Smooth muscle cell (in vitro differentiated cells): ENCODE measurements at regions not wholly inside any gene's neighbourhood (a gene's known extent, or its start where the extent isn't known, plus 50 kb on each side); places are given as distances from the start of the nearest gene placed in this dataset.

Experiments
- DNase-seq: peaks from one replicate; lab custom pipeline; 2025; ENCODE audit not compliant: unreplicated experiment; lab: John Stamatoyannopoulos, UW
- H2AFZ ChIP-seq: fragments of 200-600 bp; sonication (generic); 2 replicates; pipeline ENCODE4 v1.6.0; 2016; ENCODE audit warnings: antibody characterized with exemption, low read depth, mild to moderate bottlenecking
- H3F3A ChIP-seq: fragments of 200-600 bp; sonication (generic); 2 replicates; pipeline ENCODE4 v1.6.0; 2017; ENCODE audit warnings: antibody characterized with exemption, low read depth
- H3K27ac ChIP-seq: fragments of 200-600 bp; sonication (generic); 2 replicates; pipeline ENCODE4 v1.5.1; 2016; ENCODE audit warnings: low read depth, mild to moderate bottlenecking
- H3K27me3 ChIP-seq: fragments of 200-600 bp; sonication (generic); 2 replicates; pipeline ENCODE4 v1.6.1; 2016; ENCODE audit warnings: low read depth, mild to moderate bottlenecking
- H3K36me3 ChIP-seq: fragments of 200-600 bp; sonication (generic); 2 replicates; pipeline ENCODE4 v1.5.1; 2016; ENCODE audit warnings: low read depth
- H3K4me1 ChIP-seq: fragments of 200-600 bp; sonication (generic); 2 replicates; pipeline ENCODE4 v1.5.1; 2016; ENCODE audit warnings: low read depth
- H3K4me2 ChIP-seq: fragments of 200-600 bp; sonication (generic); 2 replicates; pipeline ENCODE4 v1.6.0; 2016; ENCODE audit warnings: mild to moderate bottlenecking
- H3K4me3 ChIP-seq: fragments of 200-600 bp; sonication (generic); 2 replicates; pipeline ENCODE4 v1.5.1; 2016; ENCODE audit warnings: mild to moderate bottlenecking
- H3K79me2 ChIP-seq: fragments of 200-600 bp; sonication (generic); 2 replicates; pipeline ENCODE4 v1.6.0; 2016; ENCODE audit warnings: low read depth, mild to moderate bottlenecking
- H3K9ac ChIP-seq: fragments of 200-600 bp; sonication (generic); 2 replicates; pipeline ENCODE4 v1.6.0; 2016; ENCODE audit warnings: low read depth
- H3K9me3 ChIP-seq: fragments of 200-600 bp; sonication (generic); replicated peaks from 2 replicates; pipeline ENCODE4 v1.5.1; 2016; ENCODE audit warnings: low read depth
- H4K20me1 ChIP-seq: fragments of 200-600 bp; sonication (generic); 2 replicates; pipeline ENCODE4 v1.6.0; 2016; ENCODE audit warnings: low read depth
- WGBS: methylation state at CpG from one replicate; pipeline ENCODE4 v1.1.7; 2016; ENCODE audit warnings: low lambda C conversion rate; 5-methylcytosine and 5-hydroxymethylcytosine counted together
- TF ChIP-seq, protein P1 (sequence below): fragments of 200-600 bp; sonication (generic); IDR thresholded peaks from 2 replicates; pipeline ENCODE4 v1.5.1; 2017; ENCODE audit warnings: borderline replicate concordance, mild to moderate bottlenecking, antibody characterized with exemption; ENCODE audit not compliant: insufficient read depth, poor library complexity, severe bottlenecking

- no peak for DNase-seq
- Histone ChIP-seq H3K27me3 (no peaks in the 10 kb centered on the region), H3K9ac (no peak overlapping the region), H3K79me2 (no peaks in the 10 kb centered on the region), H3K27ac (no peak overlapping the region), H3F3A (no peaks in the 10 kb centered on the region), H4K20me1 (no peaks in the 10 kb centered on the region), H3K36me3 (no peaks in the 10 kb centered on the region), H3K4me2 (no peak overlapping the region), H2AFZ (no peak overlapping the region), H3K9me3 (no peaks in the 10 kb centered on the region), H3K4me1 (no peaks in the 10 kb centered on the region), H3K4me3 (no peak overlapping the region)
- TF ChIP-seq, protein P1, sequence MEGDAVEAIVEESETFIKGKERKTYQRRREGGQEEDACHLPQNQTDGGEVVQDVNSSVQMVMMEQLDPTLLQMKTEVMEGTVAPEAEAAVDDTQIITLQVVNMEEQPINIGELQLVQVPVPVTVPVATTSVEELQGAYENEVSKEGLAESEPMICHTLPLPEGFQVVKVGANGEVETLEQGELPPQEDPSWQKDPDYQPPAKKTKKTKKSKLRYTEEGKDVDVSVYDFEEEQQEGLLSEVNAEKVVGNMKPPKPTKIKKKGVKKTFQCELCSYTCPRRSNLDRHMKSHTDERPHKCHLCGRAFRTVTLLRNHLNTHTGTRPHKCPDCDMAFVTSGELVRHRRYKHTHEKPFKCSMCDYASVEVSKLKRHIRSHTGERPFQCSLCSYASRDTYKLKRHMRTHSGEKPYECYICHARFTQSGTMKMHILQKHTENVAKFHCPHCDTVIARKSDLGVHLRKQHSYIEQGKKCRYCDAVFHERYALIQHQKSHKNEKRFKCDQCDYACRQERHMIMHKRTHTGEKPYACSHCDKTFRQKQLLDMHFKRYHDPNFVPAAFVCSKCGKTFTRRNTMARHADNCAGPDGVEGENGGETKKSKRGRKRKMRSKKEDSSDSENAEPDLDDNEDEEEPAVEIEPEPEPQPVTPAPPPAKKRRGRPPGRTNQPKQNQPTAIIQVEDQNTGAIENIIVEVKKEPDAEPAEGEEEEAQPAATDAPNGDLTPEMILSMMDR, result no peak
- 92% methylated on average over 1 of the region's 1 CpG for WGBS
These were observed 92.0 kb downstream of the LSMEM1 start for GRCh38 chr7:112572669-112573301.

DNA sequence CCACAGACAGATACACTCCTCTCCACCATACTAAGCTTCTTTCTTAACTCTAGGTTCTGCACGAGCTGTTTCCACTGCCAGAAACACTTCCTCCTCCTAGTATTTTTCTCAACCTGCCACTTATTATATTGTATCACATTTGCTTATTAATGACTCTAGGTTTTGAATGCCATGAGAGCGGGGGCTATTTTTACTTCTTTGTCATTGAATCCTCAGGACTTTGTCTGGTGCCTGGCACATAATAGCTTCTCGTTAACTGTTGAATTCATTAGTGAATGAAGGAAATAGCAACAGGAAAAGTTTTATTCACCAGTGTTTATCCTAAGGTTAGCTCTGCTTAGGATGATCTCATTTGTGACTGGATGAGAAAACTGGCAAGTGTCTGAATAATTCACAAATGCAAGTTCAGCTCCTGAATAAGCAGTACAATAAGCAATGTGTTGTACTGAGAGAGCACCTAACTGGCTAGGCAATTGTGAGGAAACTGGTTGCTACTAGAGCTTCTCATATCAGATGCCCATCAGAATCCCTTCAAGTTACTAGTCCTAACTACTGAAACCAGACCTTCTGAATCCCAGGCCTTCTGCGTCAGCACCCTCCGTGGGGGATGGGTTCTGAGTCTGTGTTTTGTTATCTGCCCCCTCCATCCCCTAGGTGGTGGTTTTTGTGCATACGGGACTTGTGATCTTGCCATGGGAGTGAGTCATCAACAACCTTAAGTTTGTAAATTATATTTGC, 92.7 kb downstream of the LSMEM1 start:
- 66% methylated on average over 6 of the region's 6 CpGs for WGBS
- TF ChIP-seq, protein P1, result no peak

DNA sequence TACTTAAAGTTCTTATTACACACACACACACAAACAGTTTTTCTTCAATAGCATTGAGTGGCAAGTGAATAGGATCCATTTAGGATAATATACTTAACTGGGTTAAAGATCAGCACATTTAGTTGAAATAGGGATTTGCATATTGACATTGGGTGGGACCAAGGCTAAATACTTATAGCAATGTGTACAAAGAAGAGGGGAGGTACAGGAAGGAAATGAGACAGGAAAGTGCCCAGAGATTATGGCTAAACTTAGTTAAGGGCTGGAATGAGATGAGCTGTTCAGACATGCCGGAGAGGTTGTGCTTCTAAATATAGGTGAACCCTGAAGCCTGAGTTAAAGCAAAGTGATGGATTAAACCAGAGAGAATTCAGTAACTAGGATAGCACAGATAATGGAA, 95.1 kb downstream of the LSMEM1 start:
- H3K27me3 ChIP-seq, result no peaks in the 10 kb centered on the region

More for the DNA sequence above, 92.7 kb downstream of the LSMEM1 start:
- H3K36me3 ChIP-seq, result no peaks in the 10 kb centered on the region
- no peak for DNase-seq
- H3K27me3 ChIP-seq, result no peaks in the 10 kb centered on the region
- H2AFZ ChIP-seq, result no peak overlapping the region
- no peaks in the 10 kb centered on the region for H3F3A ChIP-seq
- no peaks in the 10 kb centered on the region for H3K79me2 ChIP-seq
- no peak overlapping the region for H3K27ac ChIP-seq
- H3K4me3 ChIP-seq, result no peak overlapping the region
- H3K9me3 ChIP-seq, result no peaks in the 10 kb centered on the region
- H3K4me2 ChIP-seq, result no peak overlapping the region
- no peak overlapping the region for H3K9ac ChIP-seq
- no peaks in the 10 kb centered on the region for H4K20me1 ChIP-seq
- H3K4me1 ChIP-seq, result no peaks in the 10 kb centered on the region

More for the DNA sequence above, 95.1 kb downstream of the LSMEM1 start:
- no peak overlapping the region for H3K4me3 ChIP-seq
- H2AFZ ChIP-seq, result no peak overlapping the region
- TF ChIP-seq, protein P1, result no peak
- no peaks in the 10 kb centered on the region for H3K9me3 ChIP-seq
- H3K4me1 ChIP-seq, result no peaks in the 10 kb centered on the region
- DNase-seq, result no peak
- H3K27ac ChIP-seq, result no peak overlapping the region
- no peak overlapping the region for H3K4me2 ChIP-seq
- H3K9ac ChIP-seq, result no peak overlapping the region
- no peaks in the 10 kb centered on the region for H3K36me3 ChIP-seq
- WGBS, result 72% methylated on average over 1 of the region's 1 CpG
- no peaks in the 10 kb centered on the region for H3F3A ChIP-seq
- no peaks in the 10 kb centered on the region for H3K79me2 ChIP-seq
- no peaks in the 10 kb centered on the region for H4K20me1 ChIP-seq
